OCI-LY1 (cell line): ENCODE measurements at regions not wholly inside any gene's neighbourhood (a gene's known extent, or its start where the extent isn't known, plus 50 kb on each side); places are given as distances from the start of the nearest gene placed in this dataset.

Experiments used
- EZH2 ChIP-seq: fragments of 200-600 bp; sonication (generic), shearing (Covaris generic); IDR thresholded peaks from 2 replicates; pipeline ENCODE4 v1.8.0; 2017; ENCODE audit warnings: borderline replicate concordance, mixed run types, mild to moderate bottlenecking, antibody characterized with exemption, low read length, moderate library complexity, mixed read lengths
- TF ChIP-seq, protein P1 (sequence below): fragments of 200-600 bp; sonication (generic), shearing (Covaris generic); IDR thresholded peaks from 2 replicates; pipeline ENCODE4 v1.5.1; 2017; ENCODE audit warnings: mild to moderate bottlenecking, antibody characterized with exemption, low read length, moderate library complexity, mixed read lengths

DNA sequence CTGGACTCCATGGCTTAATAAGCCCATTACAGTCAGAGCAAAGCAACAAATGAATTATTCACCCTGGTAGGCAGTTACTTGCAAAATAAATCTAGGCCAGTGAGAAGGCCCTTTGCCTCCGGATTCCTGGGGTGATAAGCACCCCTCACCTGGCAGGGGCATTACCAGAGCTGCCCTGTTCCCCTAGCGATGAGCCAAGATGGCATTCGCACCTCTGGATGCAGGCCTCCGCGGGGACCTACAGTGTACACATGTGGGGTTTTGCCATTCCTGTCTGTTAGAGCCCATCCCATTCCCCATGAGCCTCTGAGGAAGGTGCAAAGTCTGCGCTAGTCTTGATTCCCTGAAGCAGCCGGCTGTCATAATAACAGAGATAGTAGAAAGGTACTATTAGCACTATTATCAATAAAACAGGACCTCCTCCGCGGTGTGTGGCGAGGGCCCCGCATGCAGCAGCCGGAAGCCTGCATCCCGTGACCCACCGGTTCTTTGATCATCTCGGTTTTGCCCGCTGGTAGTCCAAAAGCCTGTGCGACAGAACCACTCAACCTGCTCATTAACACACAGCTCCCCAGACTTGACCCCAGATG is 344.3 kb downstream of the BRD1 start:
- TF ChIP-seq, protein P1, sequence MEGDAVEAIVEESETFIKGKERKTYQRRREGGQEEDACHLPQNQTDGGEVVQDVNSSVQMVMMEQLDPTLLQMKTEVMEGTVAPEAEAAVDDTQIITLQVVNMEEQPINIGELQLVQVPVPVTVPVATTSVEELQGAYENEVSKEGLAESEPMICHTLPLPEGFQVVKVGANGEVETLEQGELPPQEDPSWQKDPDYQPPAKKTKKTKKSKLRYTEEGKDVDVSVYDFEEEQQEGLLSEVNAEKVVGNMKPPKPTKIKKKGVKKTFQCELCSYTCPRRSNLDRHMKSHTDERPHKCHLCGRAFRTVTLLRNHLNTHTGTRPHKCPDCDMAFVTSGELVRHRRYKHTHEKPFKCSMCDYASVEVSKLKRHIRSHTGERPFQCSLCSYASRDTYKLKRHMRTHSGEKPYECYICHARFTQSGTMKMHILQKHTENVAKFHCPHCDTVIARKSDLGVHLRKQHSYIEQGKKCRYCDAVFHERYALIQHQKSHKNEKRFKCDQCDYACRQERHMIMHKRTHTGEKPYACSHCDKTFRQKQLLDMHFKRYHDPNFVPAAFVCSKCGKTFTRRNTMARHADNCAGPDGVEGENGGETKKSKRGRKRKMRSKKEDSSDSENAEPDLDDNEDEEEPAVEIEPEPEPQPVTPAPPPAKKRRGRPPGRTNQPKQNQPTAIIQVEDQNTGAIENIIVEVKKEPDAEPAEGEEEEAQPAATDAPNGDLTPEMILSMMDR: no peak
- TF ChIP-seq EZH2: no peak
